Lower leg skin (tissue), 3 donors: ENCODE measurements at regions not wholly inside any gene's neighbourhood (a gene's known extent, or its start where the extent isn't known, plus 50 kb on each side); places are given as distances from the start of the nearest gene placed in this dataset.

ENCODE experiments used
- CTCF ChIP-seq, 3 donors: fragments of 450-650 bp; IDR thresholded peaks; one replicate each; pipeline ENCODE4 v1.5.1; 2016; ENCODE audit warnings: antibody characterized with exemption in 3 of 3, mild to moderate bottlenecking in 3 of 3, moderate library complexity in 2 of 3
- POLR2A ChIP-seq, 2 donors: fragments of 450-650 bp; IDR thresholded peaks; one replicate each; pipeline ENCODE4 v1.6.1; 2016 to 2017; ENCODE audit warnings: antibody characterized with exemption in 2 of 2, mild to moderate bottlenecking in 1 of 2, moderate library complexity in 1 of 2

DNA sequence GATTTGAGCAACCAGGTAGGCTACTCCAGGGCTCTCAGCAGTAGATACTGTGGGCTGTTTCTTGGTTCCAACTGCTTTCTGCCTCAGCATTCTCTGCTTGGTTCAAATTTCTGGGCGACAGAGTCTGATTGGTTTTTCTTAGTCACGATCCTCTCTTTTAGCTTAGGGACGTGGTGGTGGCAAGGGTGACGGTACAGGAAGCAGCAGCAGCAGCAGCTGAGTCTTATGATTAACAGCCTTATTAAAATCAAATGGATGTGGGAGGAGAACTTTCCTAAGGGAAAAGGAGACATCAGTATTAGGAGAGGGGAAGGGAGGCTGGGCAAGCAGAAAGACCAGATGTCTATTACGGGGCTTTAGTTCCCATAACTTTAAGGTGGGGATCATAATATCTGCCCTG lies 156.5 kb upstream of the PLPP4 start:
- TF ChIP-seq CTCF (IDR thresholded peaks at IDR 0.05): no peak
- no peak for TF ChIP-seq POLR2A (IDR thresholded peaks at IDR 0.05)
